HG03457 (cell line): ENCODE measurements at regions not wholly inside any gene's neighbourhood (a gene's known extent, or its start where the extent isn't known, plus 50 kb on each side); places are given as distances from the start of the nearest gene placed in this dataset.

ENCODE experiments used
- ATAC-seq: cut with Tn5 transposase; IDR thresholded peaks from one replicate; pipeline ENCODE4 v1.9.1; 2021; ENCODE audit warnings: moderate number of reproducible peaks; ENCODE audit not compliant: unreplicated experiment

GRCh38 chr2:42865884-42866881, 73.8 kb upstream of the HAAO start:
- ATAC-seq: no peak

GRCh38 chr2:42864641-42865280, 72.4 kb upstream of the HAAO start:
- ATAC-seq: no peak

- no peak for ATAC-seq
These were observed 71.8 kb upstream of the HAAO start for GRCh38 chr2:42864222-42864621.

DNA sequence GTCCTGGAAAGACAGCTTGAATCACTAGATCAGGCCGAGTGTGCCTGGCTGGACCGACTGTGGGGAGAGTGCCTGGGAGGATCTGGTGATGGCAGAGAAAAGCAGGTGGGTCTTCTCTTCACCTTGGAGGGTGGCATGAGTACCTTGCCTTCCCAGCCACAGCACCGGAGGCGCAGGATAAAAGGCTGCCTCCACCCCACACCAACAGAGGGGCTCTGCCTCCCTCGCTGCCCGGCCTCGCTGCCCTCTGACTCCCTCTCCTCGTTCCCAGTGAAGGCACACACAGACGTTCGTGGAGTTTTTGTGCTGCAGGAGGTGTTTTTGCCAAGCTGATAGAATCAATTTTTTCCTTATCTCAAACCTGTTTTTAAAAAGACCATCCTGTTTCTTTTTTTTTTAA, 71.4 kb upstream of the HAAO start:
- no peak for ATAC-seq

DNA sequence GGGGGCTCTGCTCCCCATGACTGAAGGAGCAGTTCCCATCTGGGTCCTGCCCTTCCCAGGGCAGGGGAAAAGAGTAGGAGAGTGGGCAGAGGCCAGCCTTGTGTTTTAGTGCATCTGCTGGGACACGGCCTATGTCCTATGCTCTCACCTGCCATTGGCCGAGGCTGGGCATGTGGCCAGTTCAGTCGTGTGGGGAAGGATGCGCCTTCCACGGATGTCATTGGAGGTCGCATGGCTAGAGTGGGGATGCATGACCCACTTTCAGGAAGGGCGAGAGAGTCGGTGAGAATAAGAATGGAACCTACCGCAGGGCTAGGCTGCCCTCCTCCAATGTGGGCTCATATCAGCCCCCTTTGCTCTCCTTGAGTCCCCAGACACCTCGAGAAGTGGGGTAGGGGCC, 70.9 kb upstream of the HAAO start:
- ATAC-seq: no peak

DNA sequence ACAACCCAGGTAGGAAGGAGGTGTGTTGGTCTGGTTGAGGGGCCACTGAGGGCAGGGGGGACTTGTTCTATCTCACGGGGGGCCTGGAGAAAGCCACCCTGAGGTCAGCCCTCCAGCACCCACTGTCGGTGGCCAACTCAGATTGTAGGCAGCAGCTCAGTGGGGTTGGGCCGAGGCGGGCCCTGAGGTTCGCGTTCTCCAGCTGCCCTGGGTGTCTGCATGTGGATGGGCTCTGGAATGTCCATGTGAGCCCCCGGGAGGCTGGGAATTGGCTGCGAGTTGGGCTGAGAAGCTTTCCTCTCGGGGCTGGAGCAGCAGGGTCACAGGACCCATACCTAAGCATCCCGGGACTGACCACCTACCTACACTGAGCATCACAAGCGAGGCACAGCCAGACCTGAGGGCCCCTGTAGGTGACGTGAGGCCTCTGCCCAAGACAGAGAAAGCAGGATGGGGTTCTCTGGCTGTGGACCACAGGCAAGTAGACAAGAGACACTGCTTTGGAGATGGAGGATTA, 70.3 kb upstream of the HAAO start:
- no peak for ATAC-seq

DNA sequence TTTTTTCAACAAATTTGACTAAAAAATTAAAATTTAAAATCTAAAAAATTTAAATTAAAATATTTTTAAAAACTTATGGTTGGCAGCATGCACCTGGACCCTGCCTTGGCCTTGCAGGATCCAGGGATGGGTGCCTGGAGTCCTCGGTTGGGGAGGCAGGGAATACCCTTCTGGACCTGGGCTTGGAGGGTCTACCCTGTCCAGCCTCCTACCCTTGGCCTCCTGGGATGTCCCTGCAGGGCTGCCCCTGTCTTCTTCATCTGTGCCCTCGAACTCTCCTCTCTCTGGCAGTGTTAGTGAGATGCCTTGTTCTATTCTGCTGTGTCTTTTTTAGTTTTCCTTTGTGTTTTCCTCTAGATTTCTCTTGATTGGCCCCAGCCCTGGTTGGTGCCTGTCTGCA, 68.9 kb upstream of the HAAO start:
- no peak for ATAC-seq

DNA sequence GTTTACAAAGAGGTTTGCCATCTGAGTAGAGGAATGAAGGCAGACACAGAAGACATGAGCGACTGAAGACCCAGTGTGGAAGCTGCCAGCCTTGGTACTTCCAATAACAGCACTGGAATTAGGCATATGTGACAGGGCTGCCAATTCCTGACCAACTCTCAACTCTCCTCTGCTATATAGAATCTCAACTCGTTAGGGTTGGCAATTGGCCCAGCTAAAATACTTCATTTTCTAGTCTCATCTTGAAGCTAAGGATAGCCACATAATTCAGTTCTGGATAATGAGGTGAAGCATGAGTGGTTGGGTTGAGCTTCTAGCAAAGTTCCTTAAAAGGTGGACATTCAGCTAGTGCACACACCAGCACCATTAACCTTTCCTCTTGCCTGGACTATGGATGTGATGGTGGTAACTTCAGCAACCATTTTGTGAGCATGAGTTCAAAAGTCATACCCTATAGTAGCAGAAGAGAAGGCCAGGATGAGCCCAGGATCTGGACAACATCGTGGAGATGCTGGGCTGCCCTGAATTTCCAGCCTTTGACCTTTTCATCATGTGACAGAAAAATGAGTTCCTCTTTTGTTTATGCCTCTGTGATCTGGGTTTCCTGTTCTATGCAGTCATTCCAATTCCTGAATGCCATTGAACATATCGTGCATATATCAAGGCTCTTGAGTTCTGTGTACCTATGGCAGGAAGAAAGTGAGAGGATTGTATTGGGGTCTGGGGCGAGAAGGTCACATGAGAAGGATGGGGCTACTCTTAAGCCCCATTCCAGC, 68.1 kb upstream of the HAAO start:
- ATAC-seq: no peak

- ATAC-seq: no peak
These were observed 67.4 kb upstream of the HAAO start for GRCh38 chr2:42859791-42860190.

DNA sequence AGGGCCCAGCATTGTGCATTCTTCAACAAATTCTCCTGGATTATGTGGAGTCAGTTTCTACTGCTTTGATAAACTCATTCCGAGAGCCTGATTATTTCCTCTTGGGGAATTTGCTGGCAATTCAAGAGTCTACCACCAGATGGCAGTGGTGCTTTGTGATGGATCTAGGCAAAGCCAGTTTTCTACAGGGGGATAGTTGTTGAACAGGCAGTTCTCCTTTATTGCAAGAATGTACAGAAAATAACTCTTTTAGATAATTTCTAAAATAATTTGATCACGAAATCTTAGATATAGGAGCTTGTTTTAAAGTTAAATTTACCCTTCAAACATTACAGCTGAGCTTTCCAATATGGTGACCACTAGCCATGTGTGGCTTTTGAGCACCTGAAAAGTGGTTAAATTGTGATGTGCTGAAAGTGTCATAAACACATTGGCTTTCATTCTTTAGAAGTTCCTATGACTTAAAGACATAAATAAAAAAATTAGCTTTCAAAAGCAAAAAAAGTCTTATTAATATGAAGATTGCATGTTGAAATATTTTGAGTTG, 66.7 kb upstream of the HAAO start:
- ATAC-seq: no peak

DNA sequence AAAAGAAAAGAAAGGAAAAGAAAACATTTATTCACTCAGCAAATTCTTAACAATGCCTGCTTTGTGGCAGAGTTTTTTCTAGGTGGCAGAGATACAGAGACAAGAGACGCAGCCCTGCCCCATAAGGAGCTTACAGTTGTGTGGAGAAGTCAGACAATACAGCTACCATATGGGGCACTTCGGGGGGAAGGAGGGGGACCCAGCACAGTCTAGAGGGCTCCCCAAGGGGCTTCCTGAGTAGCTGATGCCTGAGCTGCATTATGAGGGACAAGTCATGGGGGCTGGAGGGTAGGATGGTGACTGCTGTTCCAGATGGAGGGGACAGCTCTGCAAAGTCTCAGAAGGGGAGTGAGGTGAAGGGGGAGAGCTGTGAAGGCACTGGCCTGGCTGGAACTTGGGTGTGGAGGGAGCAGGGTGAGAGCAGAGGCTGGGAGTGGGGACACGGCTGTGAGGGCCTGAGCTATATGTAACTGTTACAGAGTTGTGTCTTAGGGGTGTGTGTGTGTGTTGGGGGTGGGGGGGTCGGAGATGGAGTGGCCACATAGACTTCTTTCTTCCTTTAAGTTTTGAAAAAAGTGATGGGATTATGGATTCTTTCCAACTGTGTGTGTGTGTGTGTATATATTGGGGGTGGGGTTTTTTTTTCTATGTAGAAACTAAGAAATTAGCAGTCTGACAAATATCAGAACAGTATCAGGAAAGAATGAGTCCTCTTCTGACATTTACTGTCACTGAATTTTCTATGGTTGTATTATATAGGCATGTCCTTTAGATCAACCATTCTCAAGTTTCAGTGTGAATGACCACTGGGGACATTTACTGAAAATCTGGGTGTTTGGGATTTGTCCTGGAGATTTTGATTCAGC, 66.0 kb upstream of the HAAO start:
- no peak for ATAC-seq

DNA sequence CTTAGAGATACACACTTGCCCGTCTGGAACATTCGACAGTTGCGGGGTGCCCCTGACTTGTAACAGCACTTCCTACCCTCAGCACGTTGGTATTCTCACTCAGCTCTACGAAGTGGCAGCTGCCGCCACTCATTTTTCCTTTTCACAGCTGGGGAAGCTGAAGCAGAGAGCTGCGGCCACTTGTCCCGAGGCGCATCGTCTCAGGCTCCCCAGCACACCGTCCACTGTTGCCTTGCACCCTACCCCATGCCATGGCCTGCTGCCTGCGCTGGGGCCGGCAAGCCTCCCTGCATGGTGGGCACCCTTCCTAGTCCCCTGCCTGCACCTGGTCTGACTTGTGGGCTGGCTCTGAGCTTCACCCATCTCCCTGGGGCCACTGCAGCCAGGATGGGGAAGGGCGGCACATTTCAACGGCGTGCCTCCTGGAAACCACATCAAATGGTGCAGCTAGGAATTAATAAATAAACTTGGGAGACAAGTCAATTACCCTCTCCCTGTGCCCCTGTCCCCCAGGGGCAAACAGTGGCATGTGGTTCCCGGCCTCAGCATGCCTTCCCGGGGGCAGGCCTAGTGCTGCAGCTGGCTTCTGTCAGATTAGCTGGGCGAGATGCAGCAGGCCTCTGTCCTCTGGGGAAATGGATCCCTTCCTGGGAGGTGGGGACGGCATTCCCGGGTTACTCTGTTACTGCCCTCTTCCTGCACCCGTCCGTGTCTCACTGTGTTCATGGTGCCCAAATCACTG, 64.7 kb upstream of the HAAO start:
- ATAC-seq: no peak

DNA sequence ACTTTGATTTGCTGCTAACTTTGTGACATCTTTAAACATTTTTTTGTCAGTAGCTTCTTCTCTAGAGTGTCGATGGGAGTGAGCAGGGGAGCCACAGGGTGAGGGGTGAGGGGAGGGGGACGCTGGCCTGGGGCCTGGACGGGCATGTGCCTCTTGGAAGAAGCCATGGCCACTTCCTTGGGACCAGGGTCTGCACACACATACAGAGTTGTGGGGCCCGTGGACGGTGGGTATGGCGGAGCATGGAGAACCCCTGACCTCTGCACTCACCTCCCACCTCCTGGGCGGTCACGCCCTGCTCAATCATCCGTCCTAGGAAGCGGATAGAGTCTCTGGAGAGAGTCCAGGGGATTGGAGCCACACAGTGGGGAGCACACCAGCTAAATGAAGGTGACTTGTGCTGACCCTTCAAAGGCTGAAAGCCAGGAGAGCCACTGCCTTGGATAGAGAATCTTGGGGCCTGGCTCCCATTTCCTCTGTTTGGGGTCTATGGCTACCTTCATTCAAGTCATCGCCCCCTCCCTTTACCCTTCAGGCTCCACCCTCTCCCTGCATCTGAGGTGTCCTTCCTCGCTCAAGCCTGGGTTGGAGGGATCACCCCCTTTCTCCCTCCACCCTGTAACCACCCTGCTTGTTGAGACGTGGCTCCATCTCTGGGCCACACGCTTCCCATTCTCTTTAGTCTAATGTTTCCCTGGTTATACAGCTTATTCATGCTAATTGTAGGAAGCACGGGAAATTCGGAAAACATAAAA, 63.9 kb upstream of the HAAO start:
- ATAC-seq: no peak

DNA sequence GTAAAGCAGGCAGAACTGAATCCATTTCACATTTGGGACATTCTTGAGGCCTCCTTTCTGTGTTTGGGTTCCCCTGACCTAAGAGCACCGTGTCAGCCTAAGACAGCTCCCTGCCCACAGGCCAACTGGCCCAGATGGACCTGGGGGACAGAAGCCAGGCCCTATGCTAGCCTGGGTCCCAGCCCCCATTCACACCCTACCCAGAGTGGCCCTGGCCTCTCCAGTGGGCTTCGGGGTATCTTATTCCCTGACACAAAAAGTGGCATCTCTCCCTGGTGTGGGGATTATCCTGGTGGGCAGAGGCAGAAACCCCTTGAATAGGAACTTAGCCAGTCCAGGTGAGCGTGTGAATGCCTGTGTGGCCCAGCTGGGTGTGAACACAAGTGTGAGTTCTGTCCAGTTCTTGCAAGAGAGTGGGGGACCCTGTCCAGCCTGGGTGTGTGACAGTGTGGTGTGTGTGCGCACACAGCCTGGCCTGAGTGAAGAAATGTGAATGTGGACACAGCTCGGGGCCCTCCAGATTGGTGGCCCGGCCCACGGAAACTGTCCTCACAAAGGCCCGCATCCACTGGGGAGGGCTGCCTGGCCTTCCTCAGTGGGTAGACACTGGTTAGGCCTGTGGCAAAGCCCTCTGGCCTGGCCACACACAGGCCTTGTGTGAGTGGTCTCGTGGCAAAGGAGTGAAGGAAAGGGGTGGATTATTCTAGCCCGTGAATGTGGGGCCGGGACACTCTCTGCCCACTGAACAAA, 63.0 kb upstream of the HAAO start:
- no peak for ATAC-seq

DNA sequence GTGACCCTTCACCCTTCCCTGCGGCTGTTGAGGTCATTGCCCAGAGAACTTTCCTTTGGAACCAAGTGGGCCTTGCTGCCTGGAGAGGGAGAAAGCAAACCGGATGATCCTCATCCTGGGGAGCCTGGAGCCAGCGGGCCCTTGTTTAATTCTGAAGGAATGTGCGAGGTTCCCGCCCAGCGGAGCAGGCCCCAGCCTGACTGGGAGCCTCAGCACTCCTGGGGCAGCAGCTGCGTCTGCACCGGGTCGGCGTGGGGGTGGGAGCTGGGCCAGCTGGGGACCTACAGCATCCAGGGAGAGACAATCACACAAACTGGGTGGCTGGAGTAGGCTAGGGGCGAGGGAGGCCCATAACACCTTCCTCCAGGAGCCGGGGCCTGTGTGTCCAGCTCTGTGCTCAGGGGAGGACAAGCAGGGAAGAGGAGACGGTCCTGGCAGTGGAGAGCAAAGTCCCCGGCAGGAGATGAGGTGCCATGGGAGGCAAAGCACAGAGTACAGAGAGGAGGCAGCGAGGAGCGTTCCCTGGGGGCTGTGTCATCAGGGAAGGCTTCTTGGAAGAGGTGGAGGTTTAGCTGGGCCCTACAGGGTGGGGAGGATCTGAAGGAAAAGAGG, 61.9 kb upstream of the HAAO start:
- no peak for ATAC-seq

GRCh38 chr2:42853549-42854206, 61.3 kb upstream of the HAAO start:
- no peak for ATAC-seq

- ATAC-seq: no peak
These were observed 60.4 kb upstream of the HAAO start for GRCh38 chr2:42852798-42853197.
